GM18505 (cell line): ENCODE measurements at regions not wholly inside any gene's neighbourhood (a gene's known extent, or its start where the extent isn't known, plus 50 kb on each side); places are given as distances from the start of the nearest gene placed in this dataset.
"Not testable (repeated sequence)": the region's sequence is repeated elsewhere in the genome, so short reads cannot be mapped to it uniquely, and the experiment has no call there.

Source experiments
- ATAC-seq: cut with Tn5 transposase; IDR thresholded peaks from one replicate; pipeline ENCODE4 v1.9.1; 2021; ENCODE audit not compliant: unreplicated experiment
- POLR2A ChIP-seq: IDR thresholded peaks from 4 replicates; pipeline ENCODE4 v1.6.1; 2011; ENCODE audit warnings: borderline replicate concordance; ENCODE audit not compliant: insufficient read depth, insufficient read length; ENCODE audit errors: extremely low read depth

- ATAC-seq: not testable (repeated sequence)
Observed at GRCh38 chr12:9293391-9293790, 85.2 kb upstream of the PZP start.

DNA sequence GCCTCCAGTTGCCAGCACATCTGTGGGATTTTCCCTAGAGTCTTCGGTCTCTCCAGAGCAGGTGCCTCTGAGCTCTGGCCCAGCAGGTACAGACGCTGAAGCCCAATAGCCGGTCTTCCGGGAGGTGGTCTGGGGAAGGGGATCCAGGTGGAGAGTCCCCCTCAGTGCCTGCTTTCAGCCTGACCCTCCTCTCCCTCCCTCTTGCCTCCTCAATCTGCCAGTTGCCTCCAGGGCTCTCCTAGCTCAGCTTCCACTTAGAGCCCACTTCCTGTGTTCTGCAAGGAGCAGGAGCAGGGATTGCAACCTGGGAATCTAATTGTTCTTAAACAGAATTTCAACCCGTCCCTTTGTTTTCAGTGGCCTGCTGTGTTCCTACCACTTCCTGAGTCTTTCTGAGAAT, 81.8 kb upstream of the PZP start:
- ATAC-seq: not testable (repeated sequence)

GRCh38 chr12:9284724-9285123, 76.5 kb upstream of the PZP start:
- not testable (repeated sequence) for ATAC-seq

DNA sequence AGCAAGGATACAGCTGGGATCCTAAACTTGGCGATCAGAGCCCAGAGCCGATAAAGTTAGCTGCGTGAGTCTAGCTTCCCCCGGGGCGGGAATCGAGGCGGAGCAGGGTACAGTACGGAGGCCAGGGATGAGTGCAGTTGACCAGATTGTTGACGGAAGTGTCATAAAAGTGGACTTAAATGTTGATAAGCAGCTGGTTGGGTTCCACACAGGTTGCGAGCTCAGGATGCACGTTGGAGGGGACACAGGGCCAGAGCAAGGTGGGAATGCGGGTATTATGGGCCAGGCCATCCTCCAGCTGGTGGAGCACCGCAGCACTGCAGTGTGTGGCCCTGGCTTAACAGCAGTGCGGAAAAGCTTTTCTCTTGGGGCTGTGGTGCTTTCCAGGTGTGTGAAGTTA, 76.0 kb upstream of the PZP start:
- ATAC-seq: not testable (repeated sequence)

DNA sequence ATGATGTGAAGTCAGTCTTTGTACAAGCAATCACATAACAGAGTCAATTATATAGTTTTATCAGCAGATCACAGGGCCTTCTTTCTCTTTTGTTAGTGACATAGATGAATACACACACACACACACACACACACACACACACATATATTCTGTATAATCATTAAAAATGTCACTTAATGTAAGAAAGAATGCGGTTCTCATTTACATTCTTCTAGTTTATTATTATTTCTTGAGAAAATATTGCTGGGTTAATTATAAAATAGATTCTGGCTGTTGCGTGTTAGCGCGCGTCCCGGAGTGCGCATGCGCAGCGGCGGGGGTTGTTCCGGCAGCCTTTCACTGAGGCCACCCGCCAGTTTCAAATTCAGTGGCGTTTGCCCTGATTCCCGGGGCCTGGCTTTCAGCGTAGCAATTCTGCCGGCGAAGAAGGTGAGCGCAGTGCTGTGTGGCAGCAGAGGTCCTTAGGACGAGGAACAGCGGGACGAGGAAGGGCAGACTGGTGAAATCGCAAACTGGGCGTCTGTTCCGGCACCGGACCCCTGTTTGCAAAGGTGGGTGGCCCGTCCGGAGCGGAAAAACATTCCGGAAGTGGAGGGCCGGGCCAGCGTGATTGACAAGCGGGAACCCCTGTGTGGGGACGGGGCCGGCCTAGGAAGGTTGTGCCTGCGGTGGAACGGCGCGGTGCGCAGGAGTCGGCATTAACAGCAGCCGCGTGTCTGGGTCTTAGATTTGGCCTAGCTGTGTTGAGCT, 75.3 kb upstream of the PZP start:
- ATAC-seq: not testable (repeated sequence)

- no peak for TF ChIP-seq POLR2A
- no peak for ATAC-seq
Observed at GRCh38 chr12:9276990-9277389, 68.8 kb upstream of the PZP start.

GRCh38 chr12:9273276-9273675, 65.1 kb upstream of the PZP start:
- no peak for ATAC-seq
- TF ChIP-seq POLR2A: no peak

DNA sequence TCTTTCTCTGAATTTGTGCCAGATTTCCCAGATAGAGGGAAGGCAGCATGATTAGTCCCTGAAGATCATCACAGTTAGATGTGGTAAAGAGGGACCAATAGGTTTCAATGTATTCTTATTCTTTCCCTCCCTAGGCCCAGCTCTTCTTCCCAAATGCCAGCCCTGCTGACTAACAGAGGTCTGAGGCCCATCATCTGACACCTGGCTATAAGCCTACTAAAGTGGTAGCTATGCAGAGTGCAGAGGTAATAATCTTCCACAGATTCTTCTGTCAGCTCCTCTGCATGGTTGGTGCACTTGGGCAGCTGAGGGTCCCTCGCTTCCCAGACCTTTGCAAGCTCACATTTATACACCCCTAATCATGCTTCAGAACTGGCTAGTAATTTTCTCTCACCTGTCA, 63.7 kb upstream of the PZP start:
- ATAC-seq: no peak
- TF ChIP-seq POLR2A: no peak

DNA sequence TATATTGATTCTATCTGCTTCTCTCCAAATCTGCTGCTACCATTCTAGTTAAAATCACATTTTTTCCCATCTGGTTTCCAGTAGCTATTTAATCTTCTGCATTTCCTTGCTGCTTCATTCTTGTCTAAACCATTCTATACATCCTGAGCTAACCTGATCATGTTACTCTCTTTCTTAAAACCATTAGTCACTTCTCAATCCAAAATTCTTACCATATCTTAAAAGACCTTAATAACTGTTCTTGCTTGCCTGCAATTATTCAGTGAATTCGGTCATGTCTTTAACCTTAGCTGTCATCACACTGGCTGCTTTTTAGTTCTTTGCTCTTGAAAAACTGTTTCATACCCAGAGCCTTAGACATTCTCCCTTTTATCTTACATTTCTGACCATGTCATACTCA, 56.4 kb upstream of the PZP start:
- no peak for ATAC-seq
- no peak for TF ChIP-seq POLR2A

DNA sequence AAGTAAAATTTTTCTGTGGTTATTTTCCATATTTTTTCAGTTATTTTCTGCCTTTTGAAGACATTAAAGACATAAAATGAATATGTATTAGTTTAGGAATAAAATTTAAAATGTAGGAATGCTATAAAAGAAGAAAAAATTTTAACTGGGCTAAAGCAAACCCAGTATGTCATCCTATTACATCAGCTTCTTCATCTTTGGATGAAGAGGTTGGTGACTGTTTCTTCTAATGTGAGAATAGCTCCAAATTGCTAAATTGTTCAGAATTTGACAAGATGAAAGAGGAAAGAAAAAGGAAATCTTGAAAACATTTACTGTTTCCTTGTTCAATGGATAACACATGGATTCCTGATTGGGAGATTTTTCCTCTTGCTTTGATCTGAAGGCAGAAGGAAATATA, 52.7 kb upstream of the PZP start:
- no peak for ATAC-seq
- no peak for TF ChIP-seq POLR2A

DNA sequence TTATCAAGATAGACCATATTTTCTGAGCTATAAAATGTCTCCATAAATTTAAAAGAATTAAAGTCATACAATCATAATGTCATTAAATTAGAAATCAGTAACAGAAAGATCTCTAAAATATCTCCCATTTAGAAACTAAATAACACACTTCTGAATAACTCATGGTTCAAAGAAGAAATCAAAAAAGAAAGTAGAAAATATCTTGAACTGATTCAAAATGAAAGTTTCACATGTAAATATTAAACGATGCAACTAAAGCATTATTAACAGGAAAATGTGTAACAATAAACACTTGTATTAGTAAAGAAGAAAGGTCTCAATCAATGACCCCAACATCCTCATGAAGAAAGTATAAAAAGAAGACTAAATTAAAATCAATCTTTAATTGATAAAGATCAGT, 50.5 kb upstream of the PZP start:
- ATAC-seq: no peak
- TF ChIP-seq POLR2A: no peak
